SK-N-SH treated with all-trans-retinoic acid at 6 μM for 48 hours (cell line): ENCODE measurements at regions not wholly inside any gene's neighbourhood (a gene's known extent, or its start where the extent isn't known, plus 50 kb on each side); places are given as distances from the start of the nearest gene placed in this dataset.

ENCODE experiments used
- ARNTL ChIP-seq: fragments of 450-650 bp; formaldehyde crosslinking; IDR thresholded peaks from 2 replicates; pipeline ENCODE4 v1.5.0; 2020; ENCODE audit warnings: low read depth, mild to moderate bottlenecking, moderate library complexity, borderline replicate concordance
- BACH2 ChIP-seq: fragments of 250-450 bp; sonication (Bioruptor Pico); IDR thresholded peaks from 2 replicates; pipeline ENCODE4 v1.9.0; 2021; ENCODE audit warnings: mild to moderate bottlenecking, borderline replicate concordance
- ESRRG ChIP-seq: fragments of 250-450 bp; sonication (Bioruptor Pico); IDR thresholded peaks from 2 replicates; pipeline ENCODE4 v1.6.1; 2021; ENCODE audit warnings: mild to moderate bottlenecking
- GLIS3 ChIP-seq: fragments of 250-450 bp; sonication (Bioruptor Pico); IDR thresholded peaks from 2 replicates; pipeline ENCODE4 v1.5.0; 2020; ENCODE audit warnings: mild to moderate bottlenecking, moderate library complexity
- RARB ChIP-seq: fragments of 250-450 bp; sonication (Bioruptor Pico); IDR thresholded peaks from 2 replicates; pipeline ENCODE4 v1.8.0; 2021; ENCODE audit warnings: mild to moderate bottlenecking, moderate library complexity
- TCF4 ChIP-seq: fragments of 250-450 bp; sonication (Bioruptor Pico); IDR thresholded peaks from 2 replicates; pipeline ENCODE4 v1.8.0; 2021; ENCODE audit warnings: mild to moderate bottlenecking, moderate library complexity, borderline replicate concordance
- TOX ChIP-seq: fragments of 250-450 bp; sonication (Bioruptor Pico); IDR thresholded peaks from 2 replicates; pipeline ENCODE4 v1.8.0; 2021; ENCODE audit warnings: mild to moderate bottlenecking, moderate library complexity, borderline replicate concordance
- ZFP3 ChIP-seq: fragments of 250-450 bp; sonication (Bioruptor Pico); IDR thresholded peaks from 2 replicates; pipeline ENCODE4 v1.5.0; 2020; ENCODE audit warnings: mild to moderate bottlenecking, moderate library complexity
- ZFP30 ChIP-seq: fragments of 450-650 bp; formaldehyde crosslinking; IDR thresholded peaks from 2 replicates; pipeline ENCODE4 v1.5.0; 2022; ENCODE audit warnings: mild to moderate bottlenecking, moderate library complexity
- ZNF565 ChIP-seq: fragments of 450-650 bp; formaldehyde crosslinking; conservative IDR thresholded peaks from 2 replicates; pipeline ENCODE4 v1.5.0; 2020; ENCODE audit warnings: low read depth, mild to moderate bottlenecking, moderate library complexity
- TF ChIP-seq, protein P1 (sequence below): fragments of 250-450 bp; sonication (Bioruptor Pico); IDR thresholded peaks from 2 replicates; pipeline ENCODE4 v1.8.0; 2020; ENCODE audit warnings: mild to moderate bottlenecking, moderate library complexity, borderline replicate concordance

DNA sequence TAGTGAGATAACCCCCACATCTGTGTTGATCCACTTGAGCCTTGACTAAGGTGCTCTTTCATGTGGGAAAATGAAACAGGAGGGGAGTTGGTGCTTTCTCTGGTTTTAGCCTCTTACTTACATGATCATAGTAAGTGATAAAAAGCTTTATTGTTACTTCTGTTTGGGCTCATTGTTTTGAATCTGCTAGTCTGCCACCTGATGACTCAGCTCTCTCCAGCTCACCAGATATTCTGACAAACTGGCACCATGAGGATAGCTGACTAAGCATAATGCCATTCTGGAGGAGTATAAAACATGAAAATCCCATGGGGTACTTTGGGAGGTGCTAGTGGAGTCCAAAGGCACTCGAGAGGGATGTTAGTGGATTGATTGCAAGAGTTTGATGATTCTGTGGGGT lies 824.0 kb downstream of the RAPGEF2 start:
- TF ChIP-seq BACH2 (CRISPR knock-in tag): no peak
- TF ChIP-seq GLIS3 (CRISPR knock-in tag): no peak
- TF ChIP-seq, protein P1, sequence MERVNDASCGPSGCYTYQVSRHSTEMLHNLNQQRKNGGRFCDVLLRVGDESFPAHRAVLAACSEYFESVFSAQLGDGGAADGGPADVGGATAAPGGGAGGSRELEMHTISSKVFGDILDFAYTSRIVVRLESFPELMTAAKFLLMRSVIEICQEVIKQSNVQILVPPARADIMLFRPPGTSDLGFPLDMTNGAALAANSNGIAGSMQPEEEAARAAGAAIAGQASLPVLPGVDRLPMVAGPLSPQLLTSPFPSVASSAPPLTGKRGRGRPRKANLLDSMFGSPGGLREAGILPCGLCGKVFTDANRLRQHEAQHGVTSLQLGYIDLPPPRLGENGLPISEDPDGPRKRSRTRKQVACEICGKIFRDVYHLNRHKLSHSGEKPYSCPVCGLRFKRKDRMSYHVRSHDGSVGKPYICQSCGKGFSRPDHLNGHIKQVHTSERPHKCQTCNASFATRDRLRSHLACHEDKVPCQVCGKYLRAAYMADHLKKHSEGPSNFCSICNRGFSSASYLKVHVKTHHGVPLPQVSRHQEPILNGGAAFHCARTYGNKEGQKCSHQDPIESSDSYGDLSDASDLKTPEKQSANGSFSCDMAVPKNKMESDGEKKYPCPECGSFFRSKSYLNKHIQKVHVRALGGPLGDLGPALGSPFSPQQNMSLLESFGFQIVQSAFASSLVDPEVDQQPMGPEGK (CRISPR knock-in tag): no peak
- TF ChIP-seq ZNF565 (CRISPR knock-in tag): no peak
- no peak for TF ChIP-seq RARB (CRISPR knock-in tag)
- no peak for TF ChIP-seq ZFP30 (CRISPR knock-in tag)
- no peak for TF ChIP-seq ZFP3 (CRISPR knock-in tag)
- TF ChIP-seq ARNTL: no peak
- TF ChIP-seq ESRRG (CRISPR knock-in tag): no peak
- TF ChIP-seq TOX (CRISPR knock-in tag): no peak
- no peak for TF ChIP-seq TCF4 (CRISPR knock-in tag)
